GM21423 (cell line): ENCODE measurements at regions not wholly inside any gene's neighbourhood (a gene's known extent, or its start where the extent isn't known, plus 50 kb on each side); places are given as distances from the start of the nearest gene placed in this dataset.

Source experiments
- ATAC-seq: cut with Tn5 transposase; IDR thresholded peaks from one replicate; pipeline ENCODE4 v1.9.1; 2021; ENCODE audit warnings: mild to moderate bottlenecking, moderate library complexity; ENCODE audit not compliant: unreplicated experiment

- ATAC-seq: no peak
These were observed 194.4 kb upstream of the CPEB2 start for GRCh38 chr4:14807856-14808255.

- ATAC-seq: no peak
These were observed 193.1 kb upstream of the CPEB2 start for GRCh38 chr4:14809203-14809602.

GRCh38 chr4:14810121-14810520, 192.2 kb upstream of the CPEB2 start:
- ATAC-seq: no peak

GRCh38 chr4:14810568-14810967, 191.7 kb upstream of the CPEB2 start:
- ATAC-seq: no peak

GRCh38 chr4:14812101-14812500, 190.2 kb upstream of the CPEB2 start:
- ATAC-seq: no peak

- no peak for ATAC-seq
These were observed 185.5 kb upstream of the CPEB2 start for GRCh38 chr4:14816623-14817261.

- no peak for ATAC-seq
These were observed 178.1 kb upstream of the CPEB2 start for GRCh38 chr4:14824189-14824588.

- ATAC-seq: no peak
These were observed 175.2 kb upstream of the CPEB2 start for GRCh38 chr4:14827111-14827510.

GRCh38 chr4:14829795-14830194, 172.5 kb upstream of the CPEB2 start:
- no peak for ATAC-seq

- ATAC-seq: no peak
These were observed 170.9 kb upstream of the CPEB2 start for GRCh38 chr4:14831416-14831815.

- ATAC-seq: no peak
These were observed 169.2 kb upstream of the CPEB2 start for GRCh38 chr4:14833053-14833452.

GRCh38 chr4:14834382-14834781, 167.9 kb upstream of the CPEB2 start:
- ATAC-seq: no peak

GRCh38 chr4:14835288-14835687, 167.0 kb upstream of the CPEB2 start:
- ATAC-seq: no peak

- ATAC-seq: no peak
These were observed 166.4 kb upstream of the CPEB2 start for GRCh38 chr4:14835708-14836425.

GRCh38 chr4:14837860-14838259, 164.4 kb upstream of the CPEB2 start:
- ATAC-seq: no peak

GRCh38 chr4:14841801-14842768, 160.2 kb upstream of the CPEB2 start:
- ATAC-seq: no peak

GRCh38 chr4:14842964-14843630, 159.2 kb upstream of the CPEB2 start:
- no peak for ATAC-seq

- no peak for ATAC-seq
These were observed 158.2 kb upstream of the CPEB2 start for GRCh38 chr4:14844061-14844460.

GRCh38 chr4:14848229-14848628, 154.1 kb upstream of the CPEB2 start:
- ATAC-seq: no peak

GRCh38 chr4:14850455-14851097, 151.7 kb upstream of the CPEB2 start:
- ATAC-seq: no peak
